ENCODE measurements at regions not wholly inside any gene's neighbourhood (a gene's known extent, or its start where the extent isn't known, plus 50 kb on each side); places are given as distances from the start of the nearest gene placed in this dataset.

DNA sequence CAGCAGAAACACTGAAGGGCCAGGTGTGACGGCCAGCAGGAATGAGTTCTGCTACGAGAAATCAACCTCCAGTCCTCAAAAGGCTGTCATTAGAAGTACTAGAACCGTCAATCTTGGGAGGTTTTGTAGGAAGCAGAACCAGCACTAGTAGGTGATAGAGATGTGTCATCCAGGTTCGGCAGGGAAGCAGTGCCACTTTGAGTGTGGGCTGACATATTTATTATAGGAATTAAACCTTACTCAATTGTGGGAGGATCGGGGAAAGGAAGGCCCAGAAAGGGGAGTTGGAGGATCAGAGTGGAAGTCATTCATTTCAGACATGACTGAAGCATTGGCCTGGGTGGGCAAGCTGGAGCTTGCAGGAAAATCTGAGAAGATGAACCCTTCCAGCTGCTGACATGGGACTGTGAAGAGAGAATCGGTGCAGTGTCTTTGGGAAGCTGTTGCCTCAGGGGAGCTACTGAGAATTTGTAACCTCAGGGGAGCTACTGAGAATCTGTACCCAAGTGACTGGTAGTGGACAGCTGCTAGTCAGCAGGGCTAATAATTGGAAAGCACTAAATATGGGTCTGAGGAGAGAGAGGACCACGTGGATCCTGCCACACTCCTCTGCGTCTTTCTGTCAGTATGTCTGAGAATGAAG, 177.4 kb downstream of the SPRY1 start:
- no peak for DNase-seq

DNA sequence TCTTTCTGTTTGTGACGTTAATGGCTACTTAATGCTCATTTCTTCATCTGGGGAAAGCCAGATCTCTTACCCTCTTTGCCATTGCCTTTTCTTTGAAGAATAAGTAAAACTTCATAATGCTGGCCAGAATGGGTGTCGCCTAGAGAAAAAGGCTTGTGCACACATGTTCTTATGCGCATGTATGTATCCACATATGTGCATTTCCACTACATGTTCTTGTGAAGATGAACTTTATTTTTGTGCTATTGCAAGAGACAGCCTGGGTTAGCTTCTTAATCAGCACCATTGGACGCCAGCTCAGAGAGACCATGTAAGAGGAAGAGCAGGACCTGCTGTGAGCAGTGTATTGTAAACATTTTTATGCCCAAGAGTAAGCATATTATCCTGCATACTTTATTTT, 178.7 kb downstream of the SPRY1 start:
- no peak for DNase-seq

DNA sequence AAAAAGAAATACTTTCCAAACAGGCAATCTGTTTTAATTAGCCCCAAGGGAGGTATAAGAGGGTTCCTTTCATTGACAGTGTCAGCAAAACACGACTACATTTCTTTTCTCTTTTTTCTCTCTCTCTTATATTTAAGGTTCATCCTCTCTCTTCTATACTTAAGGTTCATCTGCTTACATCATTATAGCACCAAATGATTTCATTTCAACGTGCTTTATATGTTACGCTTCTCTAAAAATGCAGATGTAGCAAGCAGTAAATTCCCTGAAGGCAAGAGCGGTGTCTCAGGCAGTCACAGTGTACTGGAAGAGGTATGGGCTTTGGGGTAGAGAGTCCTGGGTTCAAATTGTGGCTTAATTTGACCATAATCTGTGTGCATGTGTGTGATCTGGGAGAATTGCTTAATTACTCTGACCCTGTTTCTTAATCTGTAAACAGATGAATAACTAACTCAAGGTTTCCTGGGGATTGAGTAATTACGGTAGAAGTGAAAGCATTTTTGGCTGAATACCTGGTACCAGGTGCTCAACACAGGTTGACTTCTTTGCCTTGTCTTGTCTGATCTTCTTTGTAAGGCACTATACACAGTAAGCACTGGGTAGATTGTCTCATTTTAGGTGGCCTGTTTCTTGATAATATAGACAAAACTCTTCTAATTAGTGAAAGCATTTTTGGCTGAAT, 180.8 kb downstream of the SPRY1 start:
- no peak for DNase-seq

DNA sequence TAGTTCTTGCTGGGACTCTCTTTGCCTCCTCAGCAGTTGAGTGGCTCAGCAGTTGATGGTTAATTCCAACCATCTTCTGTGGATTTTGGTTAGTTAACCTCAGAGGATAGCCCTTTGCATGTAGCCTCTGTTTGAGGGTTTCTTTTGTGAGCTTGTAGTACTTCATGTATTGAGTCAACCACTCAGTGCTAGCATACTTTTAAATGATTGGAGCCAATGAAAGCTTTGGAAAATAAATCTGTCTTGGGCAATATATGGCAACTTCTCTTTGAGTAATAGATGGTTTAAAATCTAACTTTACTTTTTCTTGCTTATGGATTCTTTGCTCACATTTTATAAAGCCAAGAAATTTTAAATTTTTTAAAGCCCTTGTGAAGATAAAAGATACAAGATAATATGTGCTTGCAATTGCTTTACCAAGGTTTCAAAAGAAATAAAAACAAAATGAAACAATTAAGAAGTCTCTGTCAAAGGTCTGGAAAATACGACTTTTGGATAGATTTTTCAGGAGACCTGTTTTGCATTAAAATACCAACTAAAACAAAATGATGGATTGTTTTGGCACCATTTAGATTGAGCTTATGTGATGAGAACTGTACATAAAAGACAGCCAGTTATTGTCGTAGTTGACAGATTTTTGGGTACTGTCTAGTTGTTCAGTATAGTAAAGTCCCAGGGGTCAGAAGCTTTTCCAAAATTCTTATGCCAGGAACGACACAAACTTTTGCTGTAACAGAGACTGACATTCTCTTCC, 181.9 kb downstream of the SPRY1 start:
- no peak for DNase-seq

DNA sequence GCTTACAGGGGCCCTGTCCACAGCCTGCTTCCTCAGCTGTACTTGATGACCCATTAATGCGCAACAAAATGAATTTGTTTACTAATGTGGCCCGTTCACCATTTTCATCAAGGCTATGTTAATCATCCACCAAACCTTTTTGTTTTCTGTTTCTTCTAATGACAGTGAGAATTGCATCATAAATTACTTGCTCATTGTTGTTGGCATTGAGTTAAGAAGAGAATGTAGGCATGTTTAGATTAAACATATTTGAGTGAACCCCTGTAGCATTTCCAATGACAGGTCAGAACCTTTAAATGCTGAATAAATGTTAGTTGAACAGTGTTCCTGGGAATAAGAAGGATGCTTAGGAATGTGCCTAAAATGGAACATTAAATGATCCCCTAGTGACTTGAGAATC, 183.4 kb downstream of the SPRY1 start:
- DNase-seq, result no peak

DNA sequence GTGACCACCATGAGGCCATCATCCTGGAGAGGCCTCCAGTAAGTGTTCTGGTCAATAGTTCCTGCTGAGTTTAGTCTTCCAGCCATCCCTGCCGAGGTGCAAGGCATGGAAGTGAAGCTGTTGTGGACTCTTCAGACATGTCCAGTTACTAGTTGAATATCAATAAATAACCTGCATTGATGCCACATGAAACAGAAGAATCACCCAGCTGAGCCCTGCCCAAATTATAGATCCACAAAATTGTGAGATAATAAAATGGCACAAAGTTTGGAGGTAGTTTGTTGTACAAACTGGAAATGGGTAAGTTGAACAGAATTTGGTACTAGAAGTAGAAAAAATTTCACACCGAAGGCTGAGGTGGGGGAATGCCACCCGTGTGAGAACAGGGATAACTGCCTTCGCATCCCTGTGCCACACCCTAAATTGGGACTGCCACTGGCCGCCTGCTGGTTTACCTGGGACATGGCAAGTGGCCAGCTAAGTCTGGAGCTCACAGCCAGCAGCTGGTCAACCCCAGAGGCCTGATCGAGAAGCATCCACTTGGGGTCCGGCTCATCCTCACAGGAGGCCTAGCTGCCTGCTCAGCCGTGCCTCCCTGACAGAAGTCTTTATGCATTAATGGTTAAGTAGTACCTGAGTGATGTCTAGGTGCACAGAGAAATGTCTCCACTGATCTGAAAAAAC, 184.5 kb downstream of the SPRY1 start:
- DNase-seq, result no peak

DNA sequence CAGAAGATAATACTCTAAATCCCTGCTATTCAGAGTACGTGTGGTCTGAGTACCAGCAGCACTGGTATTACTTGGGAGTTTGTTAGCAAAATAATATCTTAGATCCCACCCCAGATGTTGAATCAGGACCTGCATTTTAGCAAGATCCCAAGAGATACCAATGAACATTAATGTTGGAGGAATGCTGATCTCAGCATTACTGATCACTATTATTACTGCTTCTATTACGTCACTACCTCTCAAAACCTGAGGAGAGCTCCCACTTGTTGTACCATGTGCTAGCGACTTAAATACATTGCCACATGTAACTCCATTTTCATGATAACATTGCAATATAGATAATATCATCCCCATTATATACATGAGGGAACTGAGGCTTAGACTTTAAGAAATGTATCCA, 185.2 kb downstream of the SPRY1 start:
- no peak for DNase-seq

DNA sequence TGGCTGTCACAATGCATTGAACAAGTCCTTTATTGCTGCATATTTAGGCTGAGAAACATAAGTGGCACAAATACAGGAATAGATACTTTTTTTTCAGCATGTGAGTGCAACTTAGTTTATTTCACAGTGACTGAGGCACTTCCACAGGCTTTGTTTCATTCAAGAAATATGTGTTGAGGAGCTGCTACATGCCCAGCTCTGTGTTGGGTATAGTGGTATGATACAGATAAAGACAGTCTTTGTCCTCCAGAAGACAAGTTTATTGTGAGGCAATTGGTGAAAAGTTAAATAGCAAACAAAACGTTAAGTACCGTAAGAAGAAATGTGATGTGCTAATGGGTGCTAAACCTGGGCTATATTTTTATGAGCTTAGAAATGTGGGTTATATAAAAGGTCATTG, 186.4 kb downstream of the SPRY1 start:
- no peak for DNase-seq

DNA sequence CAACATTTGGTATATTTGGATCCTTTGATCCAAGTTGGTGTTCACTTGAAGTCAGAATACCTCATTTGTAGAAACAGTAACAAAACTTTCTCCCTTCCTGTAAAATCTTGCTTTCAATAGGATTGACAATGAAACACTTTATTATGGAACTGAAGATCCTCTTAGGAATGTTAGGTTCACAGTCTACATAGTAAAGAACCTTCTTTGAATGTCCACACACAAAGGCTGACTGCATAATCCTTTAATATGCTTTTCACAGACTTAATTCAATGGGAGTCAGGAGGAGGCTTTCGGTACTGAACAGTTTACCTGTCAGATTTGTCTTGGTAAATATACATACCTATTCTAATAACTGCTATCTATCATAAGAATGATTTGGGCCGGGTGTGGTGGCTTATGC, 188.5 kb downstream of the SPRY1 start:
- DNase-seq, result no peak

DNA sequence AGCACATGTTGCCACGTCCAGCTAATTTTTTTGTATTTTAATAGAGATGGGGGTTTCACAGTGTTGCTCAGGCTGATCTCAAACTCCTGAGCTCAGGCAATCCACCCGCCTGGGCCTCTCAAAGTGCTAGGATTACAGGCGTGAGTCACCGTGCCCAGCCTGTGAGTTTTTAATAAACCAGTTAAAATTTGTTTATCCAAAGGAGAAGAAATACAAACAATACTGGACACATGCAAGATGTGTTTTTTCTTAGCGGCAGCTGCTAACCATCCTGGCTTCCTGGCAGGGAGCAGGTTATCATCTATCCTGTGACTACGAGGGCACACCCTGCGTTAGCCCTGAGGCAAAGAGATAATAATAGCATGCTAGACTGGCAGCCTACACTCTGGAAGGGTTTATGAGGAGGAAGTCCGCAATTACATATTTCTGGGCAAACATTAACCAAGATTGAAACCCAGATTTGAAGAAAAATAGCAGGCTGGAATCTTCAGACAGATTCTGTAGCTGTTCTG, 191.4 kb downstream of the SPRY1 start:
- peak in 1 of 4 experiments; percentile 13 for DNase-seq

DNA sequence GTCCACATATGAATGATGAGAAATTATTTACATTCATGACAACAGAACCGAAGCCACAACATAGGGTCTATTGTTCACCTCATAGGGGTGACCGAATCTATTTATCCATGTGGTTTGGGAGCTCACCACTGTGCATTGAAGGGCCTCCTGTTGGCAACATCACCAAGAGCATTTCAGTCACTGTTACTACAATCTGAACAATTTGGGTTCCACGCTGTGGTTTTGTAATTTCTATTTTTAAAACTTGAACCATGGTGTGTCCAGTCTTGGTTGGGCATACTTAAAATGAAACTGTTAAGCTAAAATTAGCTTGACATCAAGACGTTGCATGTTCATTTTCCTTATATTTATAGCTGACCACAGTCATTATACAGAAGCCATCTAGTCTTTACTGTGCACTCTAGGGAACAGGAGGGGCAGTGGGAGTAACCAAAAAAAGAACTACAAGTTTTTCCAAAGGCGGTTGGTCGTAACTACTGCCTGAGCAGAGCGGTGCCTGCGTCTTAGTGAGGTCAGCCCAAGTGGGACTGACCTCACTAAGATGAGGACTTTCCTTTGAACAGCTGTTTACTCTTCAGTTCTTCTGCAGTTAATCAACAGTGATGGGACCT, 192.1 kb downstream of the SPRY1 start:
- peak; percentile 20 to 46 (median 26) for DNase-seq

DNA sequence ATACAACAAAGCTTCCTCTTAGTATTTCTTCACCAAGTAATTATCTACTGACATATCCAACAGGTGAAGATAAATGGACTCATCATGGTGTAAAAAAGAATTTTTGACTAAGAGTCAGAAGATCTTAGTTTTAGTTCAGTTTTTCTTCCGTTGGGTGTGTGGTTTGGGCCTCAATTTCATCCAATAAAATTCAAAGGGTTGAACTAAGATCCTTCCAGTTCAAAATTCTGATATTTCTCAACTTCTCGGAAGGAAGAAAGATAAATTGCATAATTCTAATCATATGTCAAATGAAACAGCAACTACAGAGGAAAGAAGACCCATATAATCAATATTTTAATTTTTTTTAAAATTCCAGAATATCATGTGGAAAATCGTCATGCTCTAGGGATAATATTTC, 192.7 kb downstream of the SPRY1 start:
- DNase-seq, result peak in 2 of 4 experiments; percentile 15 to 25

DNA sequence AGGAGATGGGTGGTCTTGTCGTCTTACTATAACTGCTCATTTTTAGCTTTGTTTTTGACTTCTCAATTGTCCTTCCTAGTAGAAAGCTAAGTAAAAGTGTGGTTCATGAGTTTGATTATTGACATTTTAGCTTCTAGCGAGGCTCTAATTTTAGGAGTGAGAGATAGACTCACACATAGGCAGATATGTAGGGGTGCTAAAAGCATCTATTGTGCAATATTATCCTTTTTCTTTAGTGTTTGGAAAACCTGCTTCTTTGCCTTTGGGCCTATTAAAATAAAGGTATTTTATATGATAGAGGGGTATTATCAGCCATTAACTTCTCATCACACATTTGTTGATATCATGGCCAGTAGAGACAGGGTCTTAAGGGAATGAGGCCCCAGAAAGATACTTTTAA, 195.3 kb downstream of the SPRY1 start:
- DNase-seq, result no peak

DNA sequence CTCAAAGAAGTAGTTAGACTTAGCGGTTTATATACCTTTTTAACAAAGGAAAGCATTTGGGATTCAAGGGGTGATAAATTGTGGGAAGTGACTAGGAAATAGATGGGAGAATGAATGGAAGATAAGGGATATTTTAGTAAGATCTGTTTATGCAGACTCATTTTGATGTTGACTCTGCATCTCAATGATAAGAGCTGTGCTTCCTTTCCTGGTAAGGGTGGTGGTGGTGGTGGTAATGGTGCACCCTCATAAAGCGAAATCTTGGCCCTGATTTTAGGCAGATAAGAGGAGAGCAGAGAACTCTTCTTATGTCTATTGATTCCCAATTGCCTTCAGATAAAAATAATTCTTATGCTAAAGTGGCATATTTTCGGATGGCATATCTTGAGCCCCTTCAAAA, 197.1 kb downstream of the SPRY1 start:
- no peak for DNase-seq

DNA sequence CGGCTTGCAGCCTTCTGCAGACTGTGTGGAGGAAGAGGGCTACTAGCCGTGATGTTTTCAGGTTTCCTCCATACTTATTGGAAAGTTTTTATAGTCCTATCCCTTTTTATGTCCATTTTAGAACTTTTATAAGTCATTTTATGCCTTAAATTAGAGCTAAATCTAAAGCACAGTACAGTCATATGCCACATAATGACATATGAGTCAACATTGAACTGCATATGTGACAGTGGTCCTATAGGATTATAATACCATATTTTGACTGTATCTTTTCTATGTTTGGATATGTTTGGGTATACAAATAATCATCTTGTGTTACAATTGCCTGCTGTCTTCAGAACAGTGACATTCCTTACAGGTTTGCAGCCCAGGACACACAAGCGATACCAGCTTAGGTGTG, 200.2 kb downstream of the SPRY1 start:
- DNase-seq, result no peak

DNA sequence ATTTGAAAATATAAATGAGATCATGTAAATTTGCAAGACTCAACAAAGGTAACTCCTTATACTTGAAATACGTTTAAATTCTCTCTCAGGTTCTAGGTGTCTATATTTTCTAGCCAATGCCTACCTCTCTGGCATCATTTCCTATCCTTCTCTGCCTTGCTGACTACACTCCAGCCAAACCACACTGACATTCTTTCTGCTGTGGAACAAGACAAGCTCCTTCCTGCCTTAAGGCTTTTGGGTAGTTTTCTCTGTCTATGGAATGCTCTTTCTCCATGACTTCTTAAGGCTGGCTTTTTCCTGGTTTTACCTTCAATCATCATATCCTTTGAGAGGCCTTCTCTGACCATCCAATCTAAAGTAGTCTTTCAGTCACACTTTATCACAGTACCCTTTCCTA, 201.0 kb downstream of the SPRY1 start:
- no peak for DNase-seq

DNA sequence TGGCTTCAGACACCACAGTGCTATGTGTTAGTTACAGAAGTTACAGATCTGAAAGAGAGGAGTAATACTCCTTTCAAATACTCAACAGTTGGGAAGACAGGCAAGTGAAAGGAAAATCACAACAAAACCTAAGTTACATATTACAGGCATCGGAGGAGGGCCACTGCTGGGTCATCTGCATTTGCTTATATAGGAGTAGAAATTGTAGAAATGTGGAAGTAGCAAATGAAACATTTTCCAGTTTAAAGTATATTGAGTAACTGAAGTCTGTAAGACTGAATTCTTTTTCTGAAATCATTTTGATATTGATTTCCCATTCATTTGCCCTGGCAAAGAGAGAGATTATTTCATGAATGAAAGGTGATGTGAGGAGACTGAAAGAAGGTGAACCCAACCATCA, 201.7 kb downstream of the SPRY1 start:
- peak; percentile 9 to 37 (median 32) for DNase-seq

DNA sequence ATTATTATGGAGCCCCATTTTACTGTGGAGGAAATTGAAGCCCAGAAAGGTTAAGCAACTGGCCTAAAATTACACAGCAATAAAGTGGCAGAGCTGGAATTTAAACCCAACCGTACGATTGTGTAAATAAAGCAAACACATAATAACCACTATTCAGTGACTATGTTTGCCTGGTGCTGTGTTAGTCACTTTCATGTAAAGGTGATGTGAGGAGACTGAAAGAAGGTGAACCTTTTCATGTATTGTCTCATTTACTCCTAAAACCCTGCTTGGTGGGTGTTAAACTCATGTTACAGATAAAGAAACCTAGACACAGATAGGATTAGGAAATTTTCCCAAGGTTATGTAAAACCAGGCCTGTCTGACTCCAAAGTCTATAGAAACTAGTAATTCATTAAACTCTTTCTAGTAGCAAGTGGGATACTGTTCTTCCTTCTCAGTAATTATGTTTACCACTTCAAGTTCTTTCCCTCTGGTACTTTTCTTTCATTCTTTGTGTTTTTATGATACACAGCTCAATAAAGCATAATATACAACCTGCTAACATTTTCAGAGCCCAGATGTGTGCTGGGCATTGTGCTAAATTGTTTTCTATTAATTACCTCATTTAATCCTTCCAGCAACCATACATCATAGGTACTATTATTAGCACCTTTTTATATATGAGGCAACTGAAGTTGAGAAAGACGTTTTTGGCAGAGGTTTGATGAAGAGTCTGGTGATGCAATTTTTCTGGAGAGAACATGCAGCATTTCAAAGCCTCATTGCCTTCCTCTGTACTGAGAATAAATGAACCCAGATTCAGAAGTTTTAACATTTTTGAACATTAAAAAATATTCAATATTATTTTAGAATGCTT, 202.7 kb downstream of the SPRY1 start:
- DNase-seq, result peak in 2 of 4 experiments; percentile 46 to 48

DNA sequence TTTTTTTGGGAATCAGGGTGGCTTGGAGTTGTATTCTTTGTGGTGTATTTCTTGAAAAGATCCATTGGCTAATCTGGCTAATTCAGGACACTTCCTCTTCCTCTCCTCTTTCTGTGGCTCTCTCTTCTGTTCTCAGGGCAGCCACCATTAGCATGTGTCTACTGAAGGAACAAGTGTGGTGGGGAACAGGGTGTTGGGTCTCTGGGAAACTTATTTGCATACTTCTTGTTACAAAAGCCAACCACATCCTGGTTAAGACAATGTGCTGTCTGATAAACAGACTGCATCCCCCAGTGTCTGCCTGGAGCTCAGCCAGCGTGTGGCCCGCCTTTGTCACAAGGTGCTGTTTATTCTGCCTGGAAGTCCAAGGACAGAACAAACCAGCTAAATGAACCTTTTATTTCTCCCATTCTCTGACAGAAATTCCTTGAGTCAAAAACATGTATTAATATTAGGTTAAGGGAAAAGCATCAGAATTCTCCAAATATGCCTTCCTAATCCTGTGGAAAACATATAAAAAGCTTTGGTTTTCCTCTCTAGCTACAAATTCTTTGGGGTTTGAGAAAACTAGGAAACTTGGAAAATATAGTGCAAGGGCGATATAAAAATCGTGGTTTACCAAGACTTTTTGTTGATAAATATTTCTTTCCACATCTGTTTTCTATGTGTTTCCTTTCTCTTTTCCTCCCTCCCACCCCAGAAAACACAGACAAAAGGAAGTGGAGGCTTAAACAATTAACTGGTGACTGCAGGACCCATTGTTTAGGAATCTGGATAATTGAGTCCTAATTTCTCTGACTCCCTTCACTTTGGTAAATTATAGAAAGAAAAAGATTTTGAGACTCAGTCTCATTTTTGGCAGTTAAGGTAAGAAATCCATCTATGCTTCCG, 203.6 kb downstream of the SPRY1 start:
- DNase-seq, result peak; percentile 50 to 69 (median 66)

Data from suppressor macrophage (primary cell).